Keratinocyte (primary cell): ENCODE measurements at regions not wholly inside any gene's neighbourhood (a gene's known extent, or its start where the extent isn't known, plus 50 kb on each side); places are given as distances from the start of the nearest gene placed in this dataset.

ENCODE experiments used
- DNase-seq: peaks from one replicate; pipeline ENCODE4 v3.0.0-alpha.2; 2011; ENCODE audit warnings: low read depth, missing footprints, low spot score
- FAIRE-seq: peaks from 2 replicates; lab custom pipeline; 2011; peaks lifted over from hg19 to GRCh38; lab: Jason Lieb, UNC
- H2AFZ ChIP-seq: 2 replicates; pipeline ENCODE4 v1.6.0; 2012; ENCODE audit warnings: low read length, control low read depth, inconsistent platforms; ENCODE audit not compliant: control insufficient read depth
- H3K27ac ChIP-seq: 2 replicates; pipeline ENCODE4 v1.5.1; 2011; ENCODE audit warnings: low read length; ENCODE audit not compliant: control insufficient read depth, insufficient read depth
- H3K27me3 ChIP-seq: 3 replicates; pipeline ENCODE4 v1.6.0; 2011; ENCODE audit warnings: low read length; ENCODE audit not compliant: control insufficient read depth, insufficient read depth; ENCODE audit errors: extremely low read depth
- H3K36me3 ChIP-seq, 2 experiments: 2 replicates in 1 of 2; 3 replicates in 1 of 2; pipeline ENCODE4 v1.5.1; 2011; ENCODE audit warnings: low read length in 2 of 2, mild to moderate bottlenecking in 1 of 2; ENCODE audit not compliant: control insufficient read depth in 2 of 2, insufficient read depth in 2 of 2; ENCODE audit errors: extremely low read depth in 1 of 2
- H3K4me1 ChIP-seq: 3 replicates; pipeline ENCODE4 v1.5.1; 2011; ENCODE audit warnings: low read length; ENCODE audit not compliant: control insufficient read depth, insufficient read depth; ENCODE audit errors: extremely low read depth
- H3K4me2 ChIP-seq: 3 replicates; pipeline ENCODE4 v1.6.0; 2011; ENCODE audit warnings: low read depth, low read length; ENCODE audit not compliant: control insufficient read depth, insufficient read depth; ENCODE audit errors: extremely low read depth
- H3K4me3 ChIP-seq, 3 experiments: fragments of 200-600 bp in 1 of 3; sonication (generic) in 1 of 3; 2 replicates in 2 of 3; 3 replicates in 1 of 3; pipeline ENCODE4 v1.5.1; 2011 to 2016; ENCODE audit warnings: low read length in 3 of 3, mild to moderate bottlenecking in 3 of 3, control low read depth in 2 of 3, inconsistent platforms in 1 of 3, low read depth in 1 of 3, mixed read lengths in 1 of 3, mixed run types in 1 of 3, moderate library complexity in 1 of 3; ENCODE audit not compliant: control insufficient read depth in 2 of 3, insufficient read depth in 2 of 3; ENCODE audit errors: extremely low read depth in 1 of 3
- H3K79me2 ChIP-seq: 2 replicates; pipeline ENCODE4 v1.6.0; 2012; ENCODE audit warnings: low read length; ENCODE audit not compliant: control insufficient read depth, insufficient read depth
- H3K9ac ChIP-seq: 3 replicates; pipeline ENCODE4 v1.6.0; 2011; ENCODE audit warnings: low read length; ENCODE audit not compliant: control insufficient read depth, insufficient read depth; ENCODE audit errors: extremely low read depth
- H3K9me1 ChIP-seq: 3 replicates; pipeline ENCODE4 v1.6.0; 2011; ENCODE audit warnings: low read length; ENCODE audit not compliant: control insufficient read depth, insufficient read depth; ENCODE audit errors: extremely low read depth
- H3K9me3 ChIP-seq: 2 replicates; pipeline ENCODE4 v1.5.1; 2012; ENCODE audit warnings: low read depth, low read length; ENCODE audit not compliant: control insufficient read depth
- H4K20me1 ChIP-seq: 3 replicates; pipeline ENCODE4 v1.6.0; 2011; ENCODE audit warnings: low read length; ENCODE audit not compliant: control insufficient read depth, insufficient read depth; ENCODE audit errors: extremely low read depth
- EZH2 ChIP-seq: IDR thresholded peaks from one replicate; pipeline ENCODE4 v1.6.1; 2012; ENCODE audit warnings: inconsistent platforms, mild to moderate bottlenecking, low read length, moderate library complexity
- dilution Hi-C: fragments of 300-500 bp; cut with MboI; formaldehyde crosslinking; loops from one replicate; pipeline ENCODE4 v1.7.0; 2020; ENCODE audit warnings: low sequenced_read_pairs; ENCODE audit not compliant: extremely low pct_ligation_motif_present
- TF ChIP-seq, protein P1 (sequence below), 3 experiments: IDR thresholded peaks in 1 of 3; conservative IDR thresholded peaks in 1 of 3; optimal IDR thresholded peaks in 1 of 3; 2 replicates in 2 of 3; 3 replicates in 1 of 3; pipeline versions ENCODE3 to v1.5.1; 2011; ENCODE audit warnings: low read length in 3 of 3, mild to moderate bottlenecking in 3 of 3, moderate library complexity in 2 of 3, control low read depth in 1 of 3, inconsistent platforms in 1 of 3; ENCODE audit not compliant: insufficient read depth in 2 of 3; ENCODE audit errors: extremely low read depth in 1 of 3

- H3K9me1 ChIP-seq: no peaks in the 10 kb centered on the region
- no peak overlapping the region for H3K4me3 ChIP-seq
- H3K79me2 ChIP-seq: no peaks in the 10 kb centered on the region
- dilution Hi-C loops: no loop called here
- FAIRE-seq (no peak), DNase-seq (no peak)
- no peaks in the 10 kb centered on the region for H3K27me3 ChIP-seq
- no peak overlapping the region for H2AFZ ChIP-seq
- H3K27ac ChIP-seq: no peak overlapping the region
- H3K4me1 ChIP-seq: peaks cover 19% of the 10 kb centered on the region
- H3K36me3 ChIP-seq: no peaks in the 10 kb centered on the region
- H3K9ac ChIP-seq: no peak overlapping the region
- no peaks in the 10 kb centered on the region for H3K9me3 ChIP-seq
- H4K20me1 ChIP-seq: no peaks in the 10 kb centered on the region
- TF ChIP-seq, protein P1, sequence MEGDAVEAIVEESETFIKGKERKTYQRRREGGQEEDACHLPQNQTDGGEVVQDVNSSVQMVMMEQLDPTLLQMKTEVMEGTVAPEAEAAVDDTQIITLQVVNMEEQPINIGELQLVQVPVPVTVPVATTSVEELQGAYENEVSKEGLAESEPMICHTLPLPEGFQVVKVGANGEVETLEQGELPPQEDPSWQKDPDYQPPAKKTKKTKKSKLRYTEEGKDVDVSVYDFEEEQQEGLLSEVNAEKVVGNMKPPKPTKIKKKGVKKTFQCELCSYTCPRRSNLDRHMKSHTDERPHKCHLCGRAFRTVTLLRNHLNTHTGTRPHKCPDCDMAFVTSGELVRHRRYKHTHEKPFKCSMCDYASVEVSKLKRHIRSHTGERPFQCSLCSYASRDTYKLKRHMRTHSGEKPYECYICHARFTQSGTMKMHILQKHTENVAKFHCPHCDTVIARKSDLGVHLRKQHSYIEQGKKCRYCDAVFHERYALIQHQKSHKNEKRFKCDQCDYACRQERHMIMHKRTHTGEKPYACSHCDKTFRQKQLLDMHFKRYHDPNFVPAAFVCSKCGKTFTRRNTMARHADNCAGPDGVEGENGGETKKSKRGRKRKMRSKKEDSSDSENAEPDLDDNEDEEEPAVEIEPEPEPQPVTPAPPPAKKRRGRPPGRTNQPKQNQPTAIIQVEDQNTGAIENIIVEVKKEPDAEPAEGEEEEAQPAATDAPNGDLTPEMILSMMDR (optimal IDR thresholded peaks at IDR 0.05 in 1 of 3, IDR thresholded peaks at IDR 0.05 in 1 of 3, conservative IDR thresholded peaks at IDR 0.05 in 1 of 3; ENCODE audit: extremely low read depth in 1 of 3, insufficient read depth in 2 of 3, low read length in 3 of 3): no peak
- no peak for TF ChIP-seq EZH2
- H3K4me2 ChIP-seq: no peak overlapping the region
Observed at GRCh38 chr2:180672377-180672776, 308.0 kb upstream of the UBE2E3 start.

DNA sequence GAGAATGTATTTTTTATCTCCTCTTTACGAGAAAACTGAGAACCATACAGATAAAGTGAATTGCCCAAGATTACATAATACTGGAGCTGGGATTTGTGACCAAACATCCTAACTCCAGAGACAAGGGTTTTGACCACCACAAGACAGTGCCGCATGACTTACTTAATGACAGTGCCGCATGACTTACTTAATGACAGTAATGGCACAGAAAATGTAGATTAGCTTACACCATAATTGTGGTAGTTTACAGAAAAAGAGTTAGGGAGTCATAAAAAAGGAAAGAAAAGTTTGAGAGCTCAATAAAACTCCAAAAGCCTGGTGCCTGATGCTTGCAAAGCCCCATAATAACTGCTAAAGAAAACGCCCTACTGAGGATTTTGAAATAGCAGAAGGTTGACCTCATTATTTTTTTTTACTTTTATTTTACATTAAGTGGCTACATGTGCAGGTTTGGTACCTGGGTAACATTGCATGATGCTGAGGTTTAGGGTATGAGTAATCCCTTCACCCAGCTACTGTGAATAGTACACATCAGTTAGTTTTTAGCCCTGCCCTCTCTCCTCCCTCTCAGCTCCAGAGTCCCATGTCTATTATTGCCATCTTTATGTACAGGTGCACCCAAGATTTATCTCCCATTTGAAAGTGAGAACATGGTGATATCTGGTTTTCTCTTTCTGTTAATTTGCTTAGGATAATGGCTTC, 310.0 kb upstream of the UBE2E3 start:
- no peaks in the 10 kb centered on the region for H3K36me3 ChIP-seq
- FAIRE-seq: no peak

More for the DNA sequence above, 310.0 kb upstream of the UBE2E3 start:
- no peaks in the 10 kb centered on the region for H3K9me1 ChIP-seq
- H3K27ac ChIP-seq: no peak overlapping the region
- no peak overlapping the region for H2AFZ ChIP-seq
- no peaks in the 10 kb centered on the region for H3K9me3 ChIP-seq
- dilution Hi-C loops: no loop called here
- no peak overlapping the region for H3K9ac ChIP-seq
- H3K4me1 ChIP-seq: peaks cover 7% of the 10 kb centered on the region
- H3K4me3 ChIP-seq: no peak overlapping the region
- DNase-seq: no peak
- H3K27me3 ChIP-seq: no peaks in the 10 kb centered on the region
- TF ChIP-seq, protein P1 (optimal IDR thresholded peaks at IDR 0.05 in 1 of 3, IDR thresholded peaks at IDR 0.05 in 1 of 3, conservative IDR thresholded peaks at IDR 0.05 in 1 of 3; ENCODE audit: extremely low read depth in 1 of 3, insufficient read depth in 2 of 3, low read length in 3 of 3): no peak
- no peak for TF ChIP-seq EZH2
- H4K20me1 ChIP-seq: no peaks in the 10 kb centered on the region
- no peak overlapping the region for H3K4me2 ChIP-seq
- H3K79me2 ChIP-seq: no peaks in the 10 kb centered on the region
